ENCODE measurements at regions not wholly inside any gene's neighbourhood (a gene's known extent, or its start where the extent isn't known, plus 50 kb on each side); places are given as distances from the start of the nearest gene placed in this dataset.

GRCh38 chr5:142388696-142389095 lies 63.9 kb upstream of the SPRY4 start:
- peaks cover 60% of the 10 kb centered on the region for H3K4me1 Mint-ChIP-seq
- H3K9me3 Mint-ChIP-seq = peaks cover 2% of the 10 kb centered on the region
- H3K4me3 Mint-ChIP-seq = peak overlapping the region in 1 of 3 experiments; percentile 43
- no peaks in the 10 kb centered on the region for H3K27me3 Mint-ChIP-seq (ENCODE audit: low read depth)
- peak overlapping the region; percentile 37 to 86 (median 71) for H3K27ac Mint-ChIP-seq
- peaks cover 4% of the 10 kb centered on the region for H3K36me3 Mint-ChIP-seq (ENCODE audit: low read depth)
- no peak for TF ChIP-seq CTCF (IDR thresholded peaks at IDR 0.05; ENCODE audit: unreplicated experiment in 3 of 3)

- Mint-ChIP-seq H3K27ac (peak overlapping the region; percentile 37 to 79 (median 49)), H3K9me3 (no peaks in the 10 kb centered on the region), H3K4me3 (no peak overlapping the region), H3K4me1 (peaks cover 67% of the 10 kb centered on the region), H3K36me3 (ENCODE audit: low read depth) (no peaks in the 10 kb centered on the region), H3K27me3 (ENCODE audit: low read depth) (no peaks in the 10 kb centered on the region)
- TF ChIP-seq CTCF (IDR thresholded peaks at IDR 0.05; ENCODE audit: unreplicated experiment in 3 of 3) = no peak
These were observed 62.3 kb upstream of the SPRY4 start for GRCh38 chr5:142387024-142387682.

DNA sequence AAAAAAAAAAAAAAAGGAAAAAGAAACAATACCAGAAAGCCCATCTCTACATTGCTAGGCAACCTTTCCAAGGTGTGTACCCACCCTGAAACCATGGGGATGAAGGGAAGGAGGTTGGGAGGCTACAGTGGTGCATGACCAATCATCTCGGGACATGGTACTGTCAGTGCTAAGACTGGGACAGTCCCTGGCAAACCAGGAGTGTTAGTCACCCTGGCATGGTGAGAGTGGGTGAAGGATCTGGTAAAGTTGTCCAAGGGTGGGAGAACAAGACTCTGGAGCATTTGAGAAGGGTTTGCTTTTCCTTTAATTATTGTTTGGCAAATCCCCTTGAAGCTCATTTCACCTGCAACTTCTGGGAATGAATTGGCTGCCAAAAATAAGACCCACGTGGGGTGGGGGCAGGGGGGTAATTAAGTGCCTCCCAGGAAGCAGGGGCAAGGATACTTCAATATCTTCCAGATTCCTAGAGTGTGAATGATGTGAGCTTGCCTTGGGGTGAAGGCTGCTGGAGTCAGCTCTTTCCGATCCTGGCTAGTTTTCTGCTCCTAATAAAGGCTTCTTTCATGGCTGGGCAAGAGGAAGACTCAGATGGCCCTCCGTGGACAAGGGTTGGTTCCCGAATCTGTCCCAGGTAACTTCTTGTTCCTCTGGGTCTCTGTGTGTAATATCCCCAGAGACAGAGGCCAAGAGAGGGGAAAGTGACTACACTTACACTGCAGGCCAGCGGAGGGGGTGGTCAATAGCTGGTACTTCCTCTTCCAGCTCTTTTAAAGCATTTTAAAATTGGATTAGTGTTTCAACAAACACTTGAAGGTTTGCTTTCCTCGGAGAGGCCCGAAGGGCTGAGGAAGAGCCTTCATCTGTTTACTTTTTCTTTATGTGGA lies 61.6 kb upstream of the SPRY4 start:
- no peak for TF ChIP-seq CTCF (IDR thresholded peaks at IDR 0.05; ENCODE audit: unreplicated experiment in 3 of 3)
- Mint-ChIP-seq H3K4me1 (peaks cover 65% of the 10 kb centered on the region), H3K9me3 (no peaks in the 10 kb centered on the region)

GRCh38 chr5:142385194-142385593 lies 60.4 kb upstream of the SPRY4 start:
- Mint-ChIP-seq H3K4me1 (peaks cover 53% of the 10 kb centered on the region), H3K9me3 (no peaks in the 10 kb centered on the region), H3K27ac (peak overlapping the region in 2 of 3 experiments; percentile 57 to 60), H3K27me3 (ENCODE audit: low read depth) (no peaks in the 10 kb centered on the region), H3K36me3 (ENCODE audit: low read depth) (no peaks in the 10 kb centered on the region), H3K4me3 (no peak overlapping the region)
- no peak for TF ChIP-seq CTCF (IDR thresholded peaks at IDR 0.05; ENCODE audit: unreplicated experiment in 3 of 3)

More for the DNA sequence above, 61.6 kb upstream of the SPRY4 start:
- H3K27ac Mint-ChIP-seq = peak overlapping the region; percentile 37 to 79 (median 49)
- no peaks in the 10 kb centered on the region for H3K36me3 Mint-ChIP-seq (ENCODE audit: low read depth)
- no peak overlapping the region for H3K4me3 Mint-ChIP-seq
- no peaks in the 10 kb centered on the region for H3K27me3 Mint-ChIP-seq (ENCODE audit: low read depth)

DNA sequence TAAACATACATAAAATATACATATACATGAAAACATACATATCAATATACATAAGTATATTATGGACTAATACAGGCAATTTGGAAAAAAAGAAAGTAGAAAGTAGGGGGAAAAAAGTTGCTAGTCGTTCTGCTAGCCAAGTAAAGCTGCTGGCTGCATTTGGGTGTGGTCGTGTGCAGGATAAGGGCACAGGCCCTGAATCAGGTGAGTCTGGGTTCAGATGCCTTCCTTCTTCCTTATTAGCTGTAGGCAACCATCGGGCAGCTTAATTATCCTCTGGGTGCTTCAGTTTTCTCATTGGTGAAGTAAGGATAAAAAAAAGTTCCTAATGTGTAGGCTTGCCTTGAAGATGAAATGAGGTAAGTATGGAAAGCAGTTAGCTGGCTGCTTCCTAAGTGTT lies 59.2 kb upstream of the SPRY4 start:
- Mint-ChIP-seq H3K36me3 (ENCODE audit: low read depth) (no peaks in the 10 kb centered on the region), H3K27me3 (ENCODE audit: low read depth) (no peaks in the 10 kb centered on the region), H3K9me3 (no peaks in the 10 kb centered on the region), H3K27ac (peak overlapping the region; percentile 19 to 72 (median 67)), H3K4me1 (peaks cover 43% of the 10 kb centered on the region), H3K4me3 (no peak overlapping the region)
- no peak for TF ChIP-seq CTCF (IDR thresholded peaks at IDR 0.05; ENCODE audit: unreplicated experiment in 3 of 3)

Data from nephron (organoid).